Lower leg skin (tissue), 3 donors: ENCODE measurements at regions not wholly inside any gene's neighbourhood (a gene's known extent, or its start where the extent isn't known, plus 50 kb on each side); places are given as distances from the start of the nearest gene placed in this dataset.

Experiments
- CTCF ChIP-seq, 3 donors: fragments of 450-650 bp; IDR thresholded peaks; one replicate each; pipeline ENCODE4 v1.5.1; 2016; ENCODE audit warnings: antibody characterized with exemption in 3 of 3, mild to moderate bottlenecking in 3 of 3, moderate library complexity in 2 of 3
- POLR2A ChIP-seq, 2 donors: fragments of 450-650 bp; IDR thresholded peaks; one replicate each; pipeline ENCODE4 v1.6.1; 2016 to 2017; ENCODE audit warnings: antibody characterized with exemption in 2 of 2, mild to moderate bottlenecking in 1 of 2, moderate library complexity in 1 of 2

DNA sequence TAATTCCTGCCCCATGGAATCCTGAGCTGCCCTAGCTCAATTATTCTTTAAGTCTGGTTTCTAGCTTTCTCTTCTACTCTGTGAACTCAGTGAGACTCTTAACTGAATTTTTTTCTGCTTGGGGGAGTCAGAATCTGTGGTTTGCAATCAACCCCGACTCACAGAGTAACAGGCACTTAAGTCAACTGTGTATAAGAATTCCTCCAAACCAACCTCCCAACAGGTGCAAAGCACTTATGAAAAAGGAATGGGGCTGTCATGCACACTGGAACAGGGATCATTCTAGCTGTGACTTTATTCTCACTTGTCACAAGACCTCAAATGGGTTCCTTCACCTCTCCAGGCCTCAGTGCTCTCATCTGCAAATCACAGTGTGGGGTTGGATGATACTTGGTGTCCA, 60.3 kb upstream of the SYT6 start:
- TF ChIP-seq CTCF (IDR thresholded peaks at IDR 0.05) (no peak), POLR2A (IDR thresholded peaks at IDR 0.05) (no peak)
